Renal pelvis (tissue), 1 donor: ENCODE measurements at regions not wholly inside any gene's neighbourhood (a gene's known extent, or its start where the extent isn't known, plus 50 kb on each side); places are given as distances from the start of the nearest gene placed in this dataset.
"Not testable (repeated sequence)": the region's sequence is repeated elsewhere in the genome, so short reads cannot be mapped to it uniquely, and the experiment has no call there.

Experiments used
- DNase-seq: peaks from one replicate; pipeline ENCODE4 v3.0.0-alpha.2; 2013

GRCh38 chr2:76008001-76008702 is 297.4 kb upstream of the GCFC2 start:
- no peak for DNase-seq

GRCh38 chr2:76000425-76000824 is 289.7 kb upstream of the GCFC2 start:
- DNase-seq = no peak

GRCh38 chr2:75998451-75998850 is 287.7 kb upstream of the GCFC2 start:
- no peak for DNase-seq

- no peak for DNase-seq
These were observed 284.0 kb upstream of the GCFC2 start for GRCh38 chr2:75994759-75995158.

- DNase-seq = not testable (repeated sequence)
These were observed 277.9 kb upstream of the GCFC2 start for GRCh38 chr2:75988622-75989021.

GRCh38 chr2:75986617-75987016 is 275.9 kb upstream of the GCFC2 start:
- DNase-seq = no peak

- no peak for DNase-seq
These were observed 272.0 kb upstream of the GCFC2 start for GRCh38 chr2:75982719-75983118.

GRCh38 chr2:75964646-75965045 is 253.9 kb upstream of the GCFC2 start:
- DNase-seq = no peak

GRCh38 chr2:75960472-75961009 is 249.8 kb upstream of the GCFC2 start:
- no peak for DNase-seq

- no peak for DNase-seq
These were observed 249.2 kb upstream of the GCFC2 start for GRCh38 chr2:75959724-75960471.

GRCh38 chr2:75954761-75955160 is 244.0 kb upstream of the GCFC2 start:
- no peak for DNase-seq

- no peak for DNase-seq
These were observed 241.5 kb upstream of the GCFC2 start for GRCh38 chr2:75952173-75952572.

- DNase-seq = no peak
These were observed 238.8 kb upstream of the GCFC2 start for GRCh38 chr2:75949385-75950030.

- DNase-seq = no peak
These were observed 225.6 kb upstream of the GCFC2 start for GRCh38 chr2:75936311-75936710.

- no peak for DNase-seq
These were observed 222.3 kb upstream of the GCFC2 start for GRCh38 chr2:75932996-75933395.

GRCh38 chr2:75928093-75928492 is 217.4 kb upstream of the GCFC2 start:
- DNase-seq = no peak

- no peak for DNase-seq
These were observed 214.8 kb upstream of the GCFC2 start for GRCh38 chr2:75925331-75926024.

GRCh38 chr2:75922191-75922590 is 211.5 kb upstream of the GCFC2 start:
- DNase-seq = no peak

GRCh38 chr2:75920859-75921551 is 210.3 kb upstream of the GCFC2 start:
- DNase-seq = peak; percentile 10

- no peak for DNase-seq
These were observed 205.3 kb upstream of the GCFC2 start for GRCh38 chr2:75915851-75916634.
